ENCODE measurements at regions not wholly inside any gene's neighbourhood (a gene's known extent, or its start where the extent isn't known, plus 50 kb on each side); places are given as distances from the start of the nearest gene placed in this dataset.

DNA sequence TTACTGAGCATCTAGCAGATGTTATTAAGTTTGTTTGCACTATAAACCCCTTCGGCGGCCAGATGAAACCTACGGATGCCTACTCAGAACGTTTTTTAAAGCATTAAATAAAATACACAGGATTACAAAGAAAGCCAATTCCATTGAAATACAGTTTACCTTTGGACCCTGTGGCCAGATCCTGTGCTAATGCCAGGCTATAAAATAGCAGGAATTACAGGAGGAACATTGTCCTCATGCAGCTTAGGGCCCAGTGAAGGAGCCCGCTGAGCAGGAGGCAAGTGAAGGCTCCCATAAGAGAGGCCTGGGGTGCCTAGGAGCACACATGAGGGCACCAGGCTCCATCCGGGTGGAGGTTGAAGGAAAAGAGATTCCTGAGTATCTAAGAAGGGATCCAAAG lies 310.4 kb downstream of the MTX2 start:
- Histone ChIP-seq H3K36me3 (ENCODE audit: low read depth) (no peaks in the 10 kb centered on the region), H3K4me3 (no peak overlapping the region), H3K4me2 (no peak overlapping the region), H3K27me3 (ENCODE audit: insufficient read depth, low read depth) (no peaks in the 10 kb centered on the region), H3F3A (ENCODE audit: insufficient read depth, low read depth) (peaks cover 22% of the 10 kb centered on the region), H4K20me1 (ENCODE audit: insufficient read depth) (no peaks in the 10 kb centered on the region), H3K9me2 (ENCODE audit: insufficient read depth) (no peaks in the 10 kb centered on the region), H3K9me3 (ENCODE audit: insufficient read depth, low read depth) (no peaks in the 10 kb centered on the region), H2AFZ (no peak overlapping the region), H3K27ac (no peak overlapping the region), H3K4me1 (replicated peaks; ENCODE audit: insufficient read depth) (peaks cover 26% of the 10 kb centered on the region), H3K79me2 (ENCODE audit: low read depth) (no peaks in the 10 kb centered on the region)
- TF ChIP-seq, protein P1, sequence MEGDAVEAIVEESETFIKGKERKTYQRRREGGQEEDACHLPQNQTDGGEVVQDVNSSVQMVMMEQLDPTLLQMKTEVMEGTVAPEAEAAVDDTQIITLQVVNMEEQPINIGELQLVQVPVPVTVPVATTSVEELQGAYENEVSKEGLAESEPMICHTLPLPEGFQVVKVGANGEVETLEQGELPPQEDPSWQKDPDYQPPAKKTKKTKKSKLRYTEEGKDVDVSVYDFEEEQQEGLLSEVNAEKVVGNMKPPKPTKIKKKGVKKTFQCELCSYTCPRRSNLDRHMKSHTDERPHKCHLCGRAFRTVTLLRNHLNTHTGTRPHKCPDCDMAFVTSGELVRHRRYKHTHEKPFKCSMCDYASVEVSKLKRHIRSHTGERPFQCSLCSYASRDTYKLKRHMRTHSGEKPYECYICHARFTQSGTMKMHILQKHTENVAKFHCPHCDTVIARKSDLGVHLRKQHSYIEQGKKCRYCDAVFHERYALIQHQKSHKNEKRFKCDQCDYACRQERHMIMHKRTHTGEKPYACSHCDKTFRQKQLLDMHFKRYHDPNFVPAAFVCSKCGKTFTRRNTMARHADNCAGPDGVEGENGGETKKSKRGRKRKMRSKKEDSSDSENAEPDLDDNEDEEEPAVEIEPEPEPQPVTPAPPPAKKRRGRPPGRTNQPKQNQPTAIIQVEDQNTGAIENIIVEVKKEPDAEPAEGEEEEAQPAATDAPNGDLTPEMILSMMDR (conservative IDR thresholded peaks at IDR 0.05), result no peak
- no peak for TF ChIP-seq EZH2 (IDR thresholded peaks at IDR 0.05; ENCODE audit: low read depth)
- intact Hi-C loops (cut with micrococcal nuclease; ENCODE audit: unreplicated experiment), result loop anchor here (5.0 to 10.0 kb wide), 3 partner anchors 57 to 1415 kb away; partner anchors contain the start of genes ATF2 and NFE2L2
- ChIA-PET CTCF (no interaction called here), POLR2A (ENCODE audit: unreplicated experiment) (no interaction called here)
- BruUV-seq (replicated peaks), result no TSS peak
- no peak for DNase-seq

DNA sequence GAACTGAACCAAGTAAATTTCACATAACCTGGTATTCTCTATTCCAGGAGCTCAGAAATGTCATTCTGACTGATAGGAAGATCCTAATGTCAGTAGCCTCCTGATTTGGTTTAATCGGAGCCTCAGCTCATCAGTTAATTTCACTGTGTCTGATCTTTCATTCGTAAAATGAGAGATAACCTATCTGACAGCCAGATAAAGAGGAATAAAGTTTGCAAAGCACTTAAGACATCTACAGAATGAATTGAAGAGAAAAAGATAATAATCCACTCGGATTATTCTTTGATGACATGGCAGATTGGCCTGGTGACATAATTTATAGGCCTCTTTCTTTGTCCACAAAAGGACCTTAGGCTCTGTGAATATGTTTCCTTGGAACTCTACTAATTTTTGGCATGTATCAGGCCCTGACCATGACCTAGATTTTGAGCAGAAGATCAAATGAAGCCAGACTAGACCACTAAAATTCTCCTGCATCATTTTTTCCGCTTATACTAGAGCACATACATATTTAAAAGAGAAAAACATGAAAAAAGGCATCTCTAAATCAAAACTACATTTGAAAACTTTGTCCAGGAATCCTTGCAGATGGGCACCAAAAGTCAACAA lies 312.4 kb downstream of the MTX2 start:
- H3F3A ChIP-seq (ENCODE audit: insufficient read depth, low read depth), result peaks cover 25% of the 10 kb centered on the region
- TF ChIP-seq EZH2 (IDR thresholded peaks at IDR 0.05; ENCODE audit: low read depth), result no peak
- TF ChIP-seq, protein P1 (conservative IDR thresholded peaks at IDR 0.05), result no peak
- no peaks in the 10 kb centered on the region for H3K36me3 ChIP-seq (ENCODE audit: low read depth)
- no peaks in the 10 kb centered on the region for H3K79me2 ChIP-seq (ENCODE audit: low read depth)
- H4K20me1 ChIP-seq (ENCODE audit: insufficient read depth), result no peaks in the 10 kb centered on the region
- H3K9me3 ChIP-seq (ENCODE audit: insufficient read depth, low read depth), result no peaks in the 10 kb centered on the region
- H2AFZ ChIP-seq, result no peak overlapping the region
- CTCF ChIA-PET, result interaction anchor here (0.7 kb wide), 1 partner anchor 27 kb away, joined by 5 read pairs; no protein-coding TSS in a partner anchor
- H3K27ac ChIP-seq, result no peak overlapping the region
- no peak for DNase-seq
- peaks cover 30% of the 10 kb centered on the region for H3K4me1 ChIP-seq (replicated peaks; ENCODE audit: insufficient read depth)
- BruUV-seq (replicated peaks), result no TSS peak
- no peak overlapping the region for H3K4me2 ChIP-seq
- H3K27me3 ChIP-seq (ENCODE audit: insufficient read depth, low read depth), result no peaks in the 10 kb centered on the region
- POLR2A ChIA-PET (ENCODE audit: unreplicated experiment), result no interaction called here
- intact Hi-C loops (cut with micrococcal nuclease; ENCODE audit: unreplicated experiment), result loop anchor here (2.0 to 10.0 kb wide), 4 partner anchors 57 to 1417 kb away; partner anchors contain the start of genes ATF2 and NFE2L2
- H3K4me3 ChIP-seq, result no peak overlapping the region
- no peaks in the 10 kb centered on the region for H3K9me2 ChIP-seq (ENCODE audit: insufficient read depth)

DNA sequence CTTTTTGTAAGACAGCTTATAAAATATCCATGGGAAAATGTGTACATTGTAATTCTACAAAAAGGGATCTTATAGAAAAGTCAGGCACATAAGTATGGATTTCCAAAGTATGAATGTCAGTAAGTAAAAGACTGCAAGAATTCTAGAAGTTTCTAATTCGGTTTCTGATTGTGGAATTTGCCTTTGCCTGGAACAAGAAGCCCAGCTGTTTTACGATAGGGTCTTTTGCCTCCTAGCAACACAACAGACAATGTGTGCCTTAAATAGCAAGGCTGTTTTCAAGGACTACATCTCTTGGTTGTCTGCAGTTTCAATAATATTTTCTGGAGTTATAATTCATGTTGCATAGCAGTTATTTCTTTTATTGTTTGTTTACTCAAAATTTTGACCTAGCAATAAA lies 312.9 kb downstream of the MTX2 start:
- ChIA-PET CTCF (interaction anchor here (0.6 to 0.7 kb wide), 2 partner anchors 30 to 92 kb away, joined by 3 read pairs; no protein-coding TSS in a partner anchor), POLR2A (ENCODE audit: unreplicated experiment) (interaction anchor here (0.6 to 0.8 kb wide), 2 partner anchors 14 to 652 kb away, joined by 3 to 13 read pairs; no protein-coding TSS in a partner anchor)
- Histone ChIP-seq H3K4me3 (no peak overlapping the region), H3K9me2 (ENCODE audit: insufficient read depth) (no peaks in the 10 kb centered on the region), H3K4me1 (replicated peaks; ENCODE audit: insufficient read depth) (peaks cover 30% of the 10 kb centered on the region), H3K4me2 (no peak overlapping the region), H3K9me3 (ENCODE audit: insufficient read depth, low read depth) (no peaks in the 10 kb centered on the region), H3K27me3 (ENCODE audit: insufficient read depth, low read depth) (no peaks in the 10 kb centered on the region), H3K27ac (no peak overlapping the region), H3K79me2 (ENCODE audit: low read depth) (no peaks in the 10 kb centered on the region), H4K20me1 (ENCODE audit: insufficient read depth) (no peaks in the 10 kb centered on the region), H3F3A (ENCODE audit: insufficient read depth, low read depth) (peaks cover 25% of the 10 kb centered on the region), H2AFZ (no peak overlapping the region), H3K36me3 (ENCODE audit: low read depth) (no peaks in the 10 kb centered on the region)
- intact Hi-C loops (cut with micrococcal nuclease; ENCODE audit: unreplicated experiment), result loop anchor here (2.0 to 10.0 kb wide), 4 partner anchors 57 to 1417 kb away; partner anchors contain the start of genes ATF2 and NFE2L2
- TF ChIP-seq EZH2 (IDR thresholded peaks at IDR 0.05; ENCODE audit: low read depth), result no peak
- TF ChIP-seq, protein P1 (conservative IDR thresholded peaks at IDR 0.05), result no peak
- BruUV-seq (replicated peaks), result no TSS peak
- DNase-seq, result no peak

Measured in PC-9 (cell line).